GM19463 (cell line): ENCODE measurements at regions not wholly inside any gene's neighbourhood (a gene's known extent, or its start where the extent isn't known, plus 50 kb on each side); places are given as distances from the start of the nearest gene placed in this dataset.
"Not testable (repeated sequence)": the region's sequence is repeated elsewhere in the genome, so short reads cannot be mapped to it uniquely, and the experiment has no call there.

Experiments
- ATAC-seq: cut with Tn5 transposase; IDR thresholded peaks from one replicate; pipeline ENCODE4 v1.9.1; 2021; ENCODE audit warnings: mild to moderate bottlenecking, moderate library complexity; ENCODE audit not compliant: unreplicated experiment

DNA sequence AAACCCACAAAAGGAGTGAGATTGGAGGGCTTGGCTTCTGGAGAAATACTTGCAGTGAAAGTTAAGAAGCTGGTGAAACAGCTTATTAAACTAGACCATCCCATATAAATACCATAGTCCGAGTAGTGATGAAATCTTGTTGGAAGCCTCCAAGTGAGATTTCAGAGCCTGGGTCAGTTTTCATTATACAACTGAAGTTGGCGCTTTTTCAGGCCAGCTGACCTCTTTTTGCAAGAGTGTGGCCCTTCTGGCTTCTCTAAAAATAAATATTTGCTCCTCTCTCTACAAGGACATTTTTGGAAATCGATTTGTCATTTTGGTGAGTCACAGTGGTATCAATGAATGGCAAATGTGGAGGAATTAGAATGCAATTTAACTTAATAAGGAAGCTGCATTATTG, 51.2 kb upstream of the THRB start:
- no peak for ATAC-seq

DNA sequence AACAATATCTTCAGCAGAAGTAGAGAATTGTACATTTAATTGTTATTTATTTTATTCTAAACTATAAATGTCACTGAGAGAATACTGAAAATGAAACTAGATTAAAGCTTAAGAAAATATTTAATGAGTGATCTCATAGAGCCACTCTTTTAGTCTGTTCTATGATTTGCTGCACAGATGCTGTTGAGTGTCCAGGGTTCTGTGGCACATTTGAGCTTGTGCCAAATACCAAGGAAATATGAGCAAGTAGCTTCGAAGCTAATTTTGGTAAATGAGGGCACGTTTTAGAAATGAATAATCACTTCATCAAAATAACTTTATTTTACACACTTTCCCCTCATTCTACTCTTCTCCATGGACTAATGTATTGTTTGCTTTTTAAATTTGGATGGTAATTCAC, 53.6 kb upstream of the THRB start:
- no peak for ATAC-seq

DNA sequence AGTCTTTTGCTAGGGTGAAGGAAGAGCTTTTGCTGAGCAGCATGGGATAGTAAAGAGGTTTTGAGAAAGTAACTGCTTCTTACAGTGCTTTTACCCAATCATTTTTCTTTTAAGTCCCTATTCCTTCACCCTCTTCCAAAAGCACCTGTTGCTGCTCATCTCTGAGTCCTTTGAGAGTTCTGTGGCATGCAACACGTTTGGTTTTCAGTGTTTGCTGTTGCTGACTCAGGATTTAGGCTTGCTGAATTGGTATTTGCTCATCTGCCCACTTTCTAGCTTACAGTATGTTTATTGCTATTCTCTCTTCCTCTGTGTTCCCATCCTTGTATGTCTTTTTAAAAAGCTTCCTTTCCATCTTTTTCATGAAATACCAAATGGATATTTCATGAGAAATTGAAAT, 55.9 kb upstream of the THRB start:
- ATAC-seq: no peak

DNA sequence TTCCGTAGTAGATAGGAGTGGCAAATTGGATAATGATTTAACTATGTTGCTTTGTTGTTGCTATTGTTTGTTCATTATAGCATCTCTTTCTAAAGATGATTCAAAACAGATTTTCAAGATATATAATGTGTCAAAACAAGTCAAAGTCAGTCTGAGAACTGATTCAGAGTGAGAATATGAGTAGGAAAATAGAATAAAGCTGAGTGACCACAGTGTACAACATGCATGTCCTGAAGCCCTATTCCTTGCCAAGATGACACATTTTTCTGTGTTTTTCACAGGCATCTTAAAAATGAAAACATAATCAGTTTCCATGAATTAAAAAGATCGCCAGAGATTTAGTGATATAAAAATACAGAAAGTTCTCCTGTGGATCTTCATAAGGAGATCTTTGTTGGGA, 57.0 kb upstream of the THRB start:
- no peak for ATAC-seq

DNA sequence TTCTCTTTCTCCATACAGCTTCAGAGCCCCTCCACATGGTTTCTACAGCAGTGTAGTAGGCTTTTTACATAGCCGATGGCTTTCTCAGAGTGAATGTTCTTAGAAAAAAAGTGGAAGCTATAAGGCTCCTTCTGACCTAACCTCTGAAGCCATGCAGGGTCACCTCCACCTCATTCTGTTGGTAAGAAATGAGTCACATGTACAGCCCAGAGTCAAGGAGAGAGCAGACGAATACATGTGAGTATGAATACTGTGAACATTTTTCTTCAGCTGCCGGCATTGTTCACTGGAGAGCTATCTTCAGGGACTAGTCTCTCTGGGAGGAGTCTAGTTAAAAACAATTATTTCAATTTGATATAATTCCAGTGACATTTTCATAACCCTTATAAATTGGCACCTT, 68.2 kb upstream of the THRB start:
- ATAC-seq: peak; percentile 70

DNA sequence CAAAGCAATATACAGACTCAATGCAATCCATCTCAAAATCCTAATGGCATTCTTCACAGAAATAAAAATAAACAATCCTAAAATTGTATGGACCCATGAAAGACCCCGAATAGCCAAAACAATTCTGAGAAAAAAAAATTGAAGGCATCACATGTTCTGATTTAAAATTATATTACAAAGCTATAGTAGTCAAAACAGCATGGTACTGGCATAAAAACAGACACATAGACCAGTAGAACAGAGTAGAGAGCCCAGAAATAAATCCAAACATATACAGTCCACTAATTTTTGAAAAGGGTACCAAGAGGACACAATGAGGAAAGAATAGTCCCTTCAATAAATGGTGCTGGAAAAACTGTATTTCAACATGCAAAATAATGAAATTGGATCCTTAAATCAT, 70.4 kb upstream of the THRB start:
- no peak for ATAC-seq

DNA sequence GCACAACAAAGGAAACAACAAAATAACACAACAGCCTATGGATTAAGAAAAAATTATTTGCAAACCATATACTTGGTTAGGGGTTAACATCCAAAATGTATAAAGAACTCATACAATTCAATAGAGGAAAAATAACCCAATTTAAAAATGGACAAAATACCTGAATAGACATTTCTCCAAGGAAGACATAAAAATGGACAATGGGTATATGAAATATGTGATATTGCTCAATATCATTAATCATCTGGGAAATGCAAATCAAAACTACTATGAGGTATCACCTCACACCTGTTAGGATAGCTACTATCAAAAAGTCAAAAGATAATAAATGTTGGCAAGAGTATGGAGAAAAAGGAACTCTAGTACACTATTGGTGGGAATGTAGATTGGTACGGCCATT, 71.0 kb upstream of the THRB start:
- no peak for ATAC-seq

DNA sequence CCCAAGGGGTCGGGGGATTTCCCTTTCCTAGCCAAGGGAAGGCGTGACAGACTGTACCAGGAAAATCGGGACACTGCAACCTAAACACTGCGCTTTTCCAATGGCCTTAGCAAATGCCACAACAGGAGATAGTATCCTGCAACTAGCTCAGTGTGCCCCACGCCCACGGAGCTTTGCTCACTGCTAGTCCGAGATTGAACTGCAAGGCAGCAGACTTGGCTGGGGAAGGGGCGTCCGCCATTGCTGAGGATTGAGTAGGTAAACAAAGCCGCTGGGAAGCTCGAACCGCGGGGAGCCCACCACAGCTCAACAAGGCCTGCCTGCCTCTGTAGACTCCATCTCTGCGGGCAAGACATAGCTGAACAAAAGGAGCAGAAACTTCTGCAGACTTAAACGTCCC, 72.3 kb upstream of the THRB start:
- no peak for ATAC-seq

DNA sequence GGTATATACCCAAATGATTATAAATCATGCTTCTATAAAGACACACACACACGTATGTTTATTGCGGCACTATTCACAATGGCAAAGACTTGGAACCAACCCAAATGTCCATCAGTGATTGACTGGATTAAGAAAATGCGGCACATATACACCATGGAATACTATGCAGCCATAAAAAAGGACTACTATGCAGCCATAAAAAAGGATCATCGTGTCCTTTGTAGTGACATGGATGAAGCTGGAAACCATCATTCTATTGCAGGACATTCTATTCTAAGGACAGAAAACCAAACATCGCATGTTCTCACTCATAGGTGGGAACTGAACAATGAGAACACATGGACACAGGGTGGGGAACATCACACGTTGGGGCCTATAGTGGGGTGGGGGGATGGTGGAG, 77.8 kb upstream of the THRB start:
- ATAC-seq: not testable (repeated sequence)

DNA sequence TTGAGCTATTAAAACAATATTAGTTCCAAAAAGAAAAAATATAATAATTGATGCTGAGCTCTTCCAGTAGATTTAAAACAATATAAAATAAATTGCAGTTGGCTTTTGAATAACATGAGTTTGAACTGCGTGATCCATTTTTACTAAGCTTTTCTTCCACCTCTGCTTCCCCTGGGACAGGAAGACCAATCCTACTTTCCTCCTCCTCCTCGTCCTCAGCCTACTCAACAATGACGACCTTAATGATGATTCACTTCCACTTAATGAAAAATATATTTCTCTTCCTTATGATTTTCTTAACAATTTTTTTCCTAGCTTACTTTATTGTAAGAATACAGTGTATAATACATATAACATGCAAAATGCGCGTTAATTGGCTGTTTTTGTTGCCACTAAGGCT, 78.9 kb upstream of the THRB start:
- no peak for ATAC-seq

DNA sequence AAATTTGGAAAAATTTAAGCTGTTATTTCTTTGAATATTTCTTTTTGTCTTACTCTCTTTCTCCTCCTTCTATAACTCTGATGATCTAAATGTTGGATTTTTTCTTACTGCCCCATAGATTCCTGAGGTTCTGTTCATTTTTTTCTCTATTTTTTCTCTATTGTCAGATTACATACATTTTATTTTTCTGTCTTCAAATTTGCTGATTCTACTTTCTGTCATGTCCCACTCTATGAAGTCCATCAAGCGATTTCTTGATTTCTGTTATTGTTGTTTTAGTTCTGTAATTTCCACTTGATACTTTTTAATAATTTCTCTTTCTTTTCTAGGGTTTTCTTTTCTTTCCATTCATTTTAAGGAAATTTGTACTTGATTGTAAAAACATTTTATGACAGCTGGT, 83.7 kb upstream of the THRB start:
- no peak for ATAC-seq

DNA sequence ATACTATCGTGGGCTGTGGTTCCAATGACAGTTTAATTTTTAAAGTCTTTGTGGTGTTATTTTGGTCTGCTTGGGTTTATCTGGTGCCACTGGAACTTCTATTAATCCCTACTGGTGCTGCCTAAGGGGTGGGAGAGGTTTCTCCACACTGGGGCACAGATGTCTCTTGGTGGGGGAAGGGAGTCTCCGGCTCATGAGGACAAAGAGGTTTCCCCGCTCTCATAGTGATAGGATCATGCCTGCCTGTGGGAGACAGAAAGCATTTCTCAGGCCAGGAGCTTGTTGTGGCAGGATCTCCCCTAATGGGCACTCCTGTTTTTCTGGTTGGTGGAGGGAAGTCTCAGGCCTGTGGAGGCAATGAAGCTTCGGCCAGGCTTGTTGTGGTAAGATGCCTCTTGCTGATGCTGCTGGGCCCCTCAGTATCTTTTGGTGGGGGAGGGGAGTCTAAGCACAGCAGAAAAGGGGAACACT, 84.3 kb upstream of the THRB start:
- no peak for ATAC-seq

DNA sequence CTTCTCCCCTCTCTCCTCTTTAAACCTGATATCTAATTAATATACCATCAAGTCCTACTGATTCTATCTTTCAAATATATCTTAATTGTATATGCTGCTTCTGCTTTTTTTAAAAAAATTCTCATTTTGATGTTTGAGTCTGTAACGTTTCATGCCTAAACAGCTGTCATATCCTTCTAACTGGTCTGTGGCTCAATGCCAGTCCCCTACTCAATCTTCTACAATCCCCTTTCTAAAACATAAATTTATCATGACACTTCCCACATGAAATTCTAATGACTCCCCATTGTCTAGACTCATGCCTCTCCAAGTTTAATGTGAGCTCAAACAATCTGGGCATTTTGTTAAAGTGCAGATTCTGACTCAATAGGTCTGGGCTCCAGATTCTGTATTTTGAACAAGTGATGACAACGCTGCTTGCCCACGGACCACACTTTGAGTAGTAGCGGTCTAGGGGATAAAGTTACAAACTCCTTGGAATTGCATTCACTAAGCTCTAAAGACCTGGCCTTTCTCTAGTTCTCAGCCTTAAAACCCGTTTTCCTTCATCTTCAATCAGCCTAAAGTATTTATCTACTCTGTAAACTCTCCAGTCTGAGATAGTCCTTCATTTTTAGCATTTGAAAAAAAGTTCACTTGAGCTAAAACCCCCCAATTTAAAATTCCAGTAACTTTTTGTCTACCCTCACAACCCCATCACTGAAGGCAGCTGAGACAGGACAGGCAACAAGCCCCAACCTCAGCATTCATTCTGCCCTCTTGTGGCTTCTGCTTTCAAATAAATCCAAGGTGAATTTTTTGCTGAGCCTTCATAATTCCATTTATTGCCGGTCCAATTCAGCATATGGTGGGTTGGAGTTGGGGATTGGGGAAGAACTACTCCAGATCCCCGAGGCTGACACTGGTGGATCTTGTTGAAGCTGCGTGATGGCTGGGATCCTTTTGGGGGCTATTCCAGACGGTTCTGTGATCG, 88.1 kb upstream of the THRB start:
- ATAC-seq: no peak

DNA sequence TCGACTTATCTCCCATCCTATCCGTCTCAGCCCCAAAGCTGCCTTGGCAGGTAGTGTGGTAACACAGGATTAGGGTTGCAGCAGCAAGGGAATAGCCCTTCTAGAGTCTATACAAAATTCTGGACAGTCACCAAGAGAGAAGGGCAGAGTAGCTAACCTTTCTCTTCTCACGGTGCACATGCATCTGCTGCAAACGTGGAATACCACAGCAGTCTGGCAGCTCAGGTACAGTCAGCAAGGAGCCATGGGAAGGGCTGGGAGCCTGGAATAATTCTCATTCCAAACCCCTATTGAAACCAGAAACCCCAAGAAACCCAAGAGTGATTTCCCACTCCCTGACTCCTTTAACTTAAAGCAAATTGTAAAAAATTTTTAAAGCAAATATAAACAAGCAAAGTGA, 92.3 kb upstream of the THRB start:
- ATAC-seq: no peak

DNA sequence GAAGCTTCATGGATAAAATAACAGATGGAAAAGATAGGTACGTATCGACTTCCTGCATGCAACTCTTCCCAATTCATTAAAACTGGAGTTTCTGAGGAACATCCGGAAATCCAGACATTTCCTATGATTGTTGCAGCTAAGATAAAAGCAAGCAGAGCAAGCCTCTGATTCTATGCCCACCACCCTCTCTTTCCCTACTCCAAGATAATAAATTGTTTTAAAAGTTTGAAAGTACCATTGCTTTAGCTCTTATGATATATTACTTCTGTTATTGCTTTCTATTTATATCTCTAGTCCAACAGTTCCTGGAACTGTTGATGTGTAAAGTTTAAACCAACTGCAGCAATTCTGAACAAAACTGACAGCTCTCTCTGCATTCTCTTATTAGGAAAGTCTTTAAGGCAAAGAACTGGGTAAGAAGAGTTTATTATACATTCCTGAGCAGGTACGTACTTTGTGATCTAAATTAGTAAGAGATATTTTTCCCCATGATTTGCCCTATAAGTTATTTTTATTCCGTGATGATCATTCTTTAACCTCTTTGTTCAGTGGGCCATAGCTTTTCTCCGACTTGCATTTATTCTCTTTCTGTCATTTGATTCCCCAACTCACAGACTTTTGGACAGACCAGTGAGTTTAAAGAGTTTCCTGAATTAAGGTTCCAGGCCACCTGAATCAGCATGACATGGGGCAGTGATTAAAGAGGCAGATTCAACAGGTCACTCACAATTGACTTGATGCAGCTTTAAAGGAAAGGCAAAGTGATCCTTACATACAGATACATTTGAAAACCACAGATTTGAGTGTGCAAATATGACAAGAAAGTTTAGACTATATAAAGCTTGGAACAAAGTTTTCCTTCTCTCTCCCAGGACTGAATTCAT, 94.2 kb upstream of the THRB start:
- no peak for ATAC-seq

DNA sequence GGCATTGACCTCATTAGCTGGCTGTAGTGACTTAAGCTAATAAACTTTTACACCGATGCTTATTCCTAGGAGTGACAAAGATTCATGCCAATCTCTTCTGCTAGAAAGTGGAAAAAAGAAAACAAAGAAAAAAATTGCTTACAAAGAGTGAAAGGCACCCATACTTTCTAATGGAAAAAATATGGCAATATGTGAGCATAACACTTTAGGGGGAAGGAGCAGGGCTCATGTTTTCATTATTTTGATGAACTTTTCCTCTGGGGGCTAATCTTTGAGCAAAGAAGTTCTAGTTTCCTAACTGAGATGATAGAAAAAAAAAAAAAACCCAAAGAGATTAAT, 94.8 kb upstream of the THRB start:
- no peak for ATAC-seq

DNA sequence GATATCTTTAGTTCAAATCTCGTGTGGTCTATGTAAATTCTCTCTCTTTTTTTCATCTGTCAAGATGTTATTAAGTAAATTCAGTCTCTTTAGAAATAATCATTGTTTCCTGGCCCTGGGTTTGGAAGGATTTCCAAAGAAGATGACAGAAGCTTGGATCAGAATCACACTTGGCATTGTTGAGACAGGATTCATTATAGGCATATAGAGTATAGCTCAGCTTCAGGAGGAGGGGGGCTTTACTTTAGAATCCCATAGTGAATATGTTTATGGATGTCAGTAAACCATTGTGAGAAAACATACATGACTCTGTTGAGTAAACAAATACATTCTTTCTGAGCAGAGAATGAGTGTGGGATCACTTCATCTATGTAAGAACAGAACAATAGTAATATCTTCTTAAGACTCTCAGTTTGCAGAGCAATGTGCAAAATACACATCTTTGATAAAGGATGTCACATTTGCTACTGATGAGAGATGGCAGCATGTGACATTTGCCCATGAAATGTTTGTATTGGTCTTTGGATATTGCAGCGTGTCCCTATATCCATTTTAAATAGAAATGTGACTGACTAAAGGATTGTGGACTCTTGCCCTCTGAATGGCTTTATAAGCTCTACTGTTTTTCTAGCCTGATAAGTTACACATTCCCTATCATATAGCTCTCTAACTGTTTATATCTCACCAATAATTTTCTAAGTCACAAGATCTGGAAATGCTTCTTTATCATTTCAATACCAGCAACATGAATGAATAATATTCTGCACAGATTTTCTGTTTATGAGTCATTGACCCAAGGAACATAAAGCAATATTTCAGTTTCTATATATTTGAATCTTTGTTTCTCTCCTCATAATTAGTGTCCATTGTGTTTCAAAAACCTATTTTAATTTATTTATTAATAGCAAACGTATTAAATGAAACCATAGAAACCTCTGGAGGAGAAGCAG, 95.6 kb upstream of the THRB start:
- no peak for ATAC-seq

DNA sequence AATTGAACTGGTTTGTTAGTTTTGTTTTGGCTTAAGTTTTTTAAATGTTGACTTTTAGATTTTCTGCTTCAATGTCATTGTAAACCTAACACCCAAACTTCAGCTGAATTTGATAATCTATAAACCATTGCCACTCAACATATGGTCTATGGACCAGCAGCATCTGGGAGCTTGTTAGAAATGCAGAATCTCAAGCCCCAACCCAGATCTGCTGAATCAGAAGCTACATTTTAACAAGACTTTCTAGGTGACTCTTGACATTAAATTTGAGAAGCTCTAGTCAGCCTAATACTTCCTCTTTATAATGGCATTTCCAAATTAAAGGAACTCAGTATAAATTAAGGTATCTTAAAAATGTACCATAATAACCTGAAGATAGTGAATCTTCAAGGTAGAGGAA, 96.5 kb upstream of the THRB start:
- no peak for ATAC-seq

DNA sequence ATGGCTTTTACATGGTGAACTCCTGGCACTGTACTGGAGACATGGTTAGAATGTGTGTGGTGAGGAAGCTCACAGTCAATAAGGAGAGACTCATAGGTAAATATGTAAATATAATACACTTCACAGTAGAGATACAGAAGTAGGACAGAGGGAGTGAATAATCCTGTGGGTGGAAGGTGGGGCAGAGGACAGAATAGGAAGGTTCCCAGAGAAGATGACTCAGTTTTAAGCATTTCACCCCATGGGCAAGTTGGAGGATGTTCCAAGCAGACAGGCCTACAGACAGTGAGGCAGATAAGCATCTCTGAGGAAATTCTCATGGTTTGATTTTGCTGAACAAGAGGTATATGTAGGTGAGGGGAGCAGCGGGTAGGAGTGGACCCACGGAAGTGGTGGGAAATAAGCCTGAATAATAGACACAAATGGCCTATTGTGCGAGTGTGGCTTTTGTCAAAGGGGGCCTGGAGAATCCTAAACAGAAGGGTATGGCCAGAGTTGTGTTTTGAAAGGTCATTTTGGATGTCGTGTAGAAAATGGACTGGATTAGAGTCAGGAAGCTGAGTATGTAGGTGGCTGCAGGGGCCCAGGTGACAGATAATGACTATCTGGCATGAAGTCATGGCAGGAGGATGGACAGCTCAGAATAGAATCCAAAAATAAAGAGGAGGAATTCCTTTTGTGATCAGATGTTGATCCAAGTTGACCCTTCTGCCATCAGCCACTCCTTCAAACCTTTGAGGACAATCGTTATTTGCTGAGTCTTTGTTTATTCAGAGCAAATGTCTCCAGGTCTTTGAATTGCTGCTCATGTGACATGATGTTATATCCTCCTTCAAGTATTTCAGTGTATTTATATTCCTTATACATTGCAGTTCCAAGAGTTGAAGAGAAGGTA, 97.3 kb upstream of the THRB start:
- ATAC-seq: no peak

DNA sequence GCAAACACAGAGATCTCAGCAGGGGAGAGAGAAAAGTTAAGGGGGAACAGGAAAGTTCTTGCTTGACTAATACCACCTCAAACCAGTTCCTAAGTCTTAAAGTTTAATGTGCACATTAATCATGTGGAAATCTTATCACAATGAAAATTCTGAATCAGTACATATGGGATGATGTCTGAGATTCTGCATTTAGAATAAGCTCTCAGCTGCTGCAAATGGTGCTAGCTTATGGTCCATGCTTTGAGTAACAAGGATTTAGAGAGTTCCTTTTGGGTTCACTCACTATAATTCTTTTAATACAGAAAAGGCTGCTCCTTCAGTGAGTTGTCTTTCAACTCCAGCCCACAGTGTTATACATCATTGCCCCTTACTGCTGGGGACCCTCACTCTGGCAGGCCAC, 99.5 kb upstream of the THRB start:
- ATAC-seq: no peak
